Activated B cell treated with CpG ODN at 0.5 μM for 24 hours (primary cell): ENCODE measurements at regions not wholly inside any gene's neighbourhood (a gene's known extent, or its start where the extent isn't known, plus 50 kb on each side); places are given as distances from the start of the nearest gene placed in this dataset.

Experiments used
- ATAC-seq: fragments of 200-7000 bp; cut with Tn5 transposase; one replicate; pipeline ENCODE4 v1.10.0; 2021; ENCODE audit warnings: low read depth, mild to moderate bottlenecking, moderate library complexity
- CTCF ChIA-PET: fragments of 350-600 bp; sonication (Branson Sonifier 250); formaldehyde crosslinking; loops from one replicate; lab custom pipeline; 2021; ENCODE audit warnings: antibody characterized with exemption; lab: Charles Lee
- POLR2A ChIA-PET: fragments of 350-600 bp; sonication (Branson Sonifier 250); formaldehyde crosslinking; loops from one replicate; lab custom pipeline; 2021; ENCODE audit warnings: antibody characterized with exemption; lab: Charles Lee
- DNase-seq: peaks from one replicate; pipeline ENCODE4 v3.0.0; 2022
- H3K27ac Mint-ChIP-seq: one replicate; pipeline ENCODE4 v1.8.0; 2020; ENCODE audit warnings: mixed read lengths
- H3K27me3 Mint-ChIP-seq: one replicate; pipeline ENCODE4 v1.8.0; 2021; ENCODE audit warnings: mixed read lengths
- H3K36me3 Mint-ChIP-seq: one replicate; pipeline ENCODE4 v1.8.0; 2021; ENCODE audit warnings: low read depth, mixed read lengths
- H3K4me1 Mint-ChIP-seq: one replicate; pipeline ENCODE4 v1.8.0; 2021; ENCODE audit warnings: mixed read lengths
- H3K4me3 Mint-ChIP-seq: one replicate; pipeline ENCODE4 v1.8.0; 2020; ENCODE audit warnings: mild to moderate bottlenecking, mixed read lengths
- H3K9me3 Mint-ChIP-seq: one replicate; pipeline ENCODE4 v1.8.0; 2020; ENCODE audit warnings: mixed read lengths
- intact Hi-C: fragments of 100-400 bp; cut with micrococcal nuclease; formaldehyde crosslinking; loops from one replicate; pipeline ENCODE4 v1.15.1; 2024
- TF ChIP-seq, protein P1 (sequence below): fragments of 200-600 bp; IDR thresholded peaks from one replicate; pipeline ENCODE4 v1.8.0; 2022; ENCODE audit warnings: antibody characterized with exemption, mild to moderate bottlenecking

DNA sequence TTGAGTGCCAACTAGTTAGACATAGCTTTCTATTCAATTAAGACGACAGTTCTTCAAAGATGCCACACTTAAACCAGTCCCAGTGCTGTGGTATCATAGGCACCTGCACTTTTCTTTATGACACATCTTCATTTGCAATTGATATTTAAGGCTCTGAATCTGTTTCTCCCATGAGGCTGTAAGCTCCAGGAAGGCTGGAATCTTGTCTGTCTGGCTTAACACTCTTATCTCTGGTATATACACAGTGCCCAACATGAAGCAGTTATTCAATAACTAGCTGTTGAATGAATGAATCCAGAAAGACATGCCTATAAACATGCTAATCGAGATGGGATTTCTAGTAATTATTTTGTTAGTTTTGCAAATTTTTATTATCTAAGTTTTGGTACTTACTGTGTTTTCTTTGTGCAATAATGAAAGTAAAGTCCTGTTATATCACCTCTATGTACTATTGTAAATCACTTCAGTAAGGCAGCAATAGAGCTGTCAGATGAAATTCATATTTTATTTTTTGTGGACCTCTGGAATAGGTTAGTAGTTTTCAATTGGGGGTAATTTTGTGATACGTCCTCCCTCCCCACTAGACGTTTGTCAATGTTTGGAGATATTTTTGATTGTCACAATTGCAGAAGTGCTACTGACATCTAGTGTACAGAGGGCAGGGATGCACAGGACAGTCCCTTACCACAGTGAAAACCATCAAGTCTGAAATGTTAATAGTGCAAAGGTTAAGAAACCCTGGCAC lies 51.3 kb upstream of the STEAP4 start:
- no peaks in the 10 kb centered on the region for H3K4me1 Mint-ChIP-seq
- no peak overlapping the region for H3K4me3 Mint-ChIP-seq
- ATAC-seq (no peak), DNase-seq (no peak)
- H3K27ac Mint-ChIP-seq: no peak overlapping the region
- ChIA-PET POLR2A (no interaction called here), CTCF (interaction anchor here (1.3 to 1.5 kb wide), 2 partner anchors 13 to 114 kb away, joined by 3 to 5 read pairs; no protein-coding TSS in a partner anchor)
- intact Hi-C loops: loop anchor here (2.0 kb wide), 1 partner anchor 113 kb away; no protein-coding TSS in a partner anchor
- H3K9me3 Mint-ChIP-seq: no peaks in the 10 kb centered on the region
- TF ChIP-seq, protein P1, sequence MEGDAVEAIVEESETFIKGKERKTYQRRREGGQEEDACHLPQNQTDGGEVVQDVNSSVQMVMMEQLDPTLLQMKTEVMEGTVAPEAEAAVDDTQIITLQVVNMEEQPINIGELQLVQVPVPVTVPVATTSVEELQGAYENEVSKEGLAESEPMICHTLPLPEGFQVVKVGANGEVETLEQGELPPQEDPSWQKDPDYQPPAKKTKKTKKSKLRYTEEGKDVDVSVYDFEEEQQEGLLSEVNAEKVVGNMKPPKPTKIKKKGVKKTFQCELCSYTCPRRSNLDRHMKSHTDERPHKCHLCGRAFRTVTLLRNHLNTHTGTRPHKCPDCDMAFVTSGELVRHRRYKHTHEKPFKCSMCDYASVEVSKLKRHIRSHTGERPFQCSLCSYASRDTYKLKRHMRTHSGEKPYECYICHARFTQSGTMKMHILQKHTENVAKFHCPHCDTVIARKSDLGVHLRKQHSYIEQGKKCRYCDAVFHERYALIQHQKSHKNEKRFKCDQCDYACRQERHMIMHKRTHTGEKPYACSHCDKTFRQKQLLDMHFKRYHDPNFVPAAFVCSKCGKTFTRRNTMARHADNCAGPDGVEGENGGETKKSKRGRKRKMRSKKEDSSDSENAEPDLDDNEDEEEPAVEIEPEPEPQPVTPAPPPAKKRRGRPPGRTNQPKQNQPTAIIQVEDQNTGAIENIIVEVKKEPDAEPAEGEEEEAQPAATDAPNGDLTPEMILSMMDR: no peak
- H3K36me3 Mint-ChIP-seq: no peaks in the 10 kb centered on the region
- H3K27me3 Mint-ChIP-seq: no peaks in the 10 kb centered on the region

DNA sequence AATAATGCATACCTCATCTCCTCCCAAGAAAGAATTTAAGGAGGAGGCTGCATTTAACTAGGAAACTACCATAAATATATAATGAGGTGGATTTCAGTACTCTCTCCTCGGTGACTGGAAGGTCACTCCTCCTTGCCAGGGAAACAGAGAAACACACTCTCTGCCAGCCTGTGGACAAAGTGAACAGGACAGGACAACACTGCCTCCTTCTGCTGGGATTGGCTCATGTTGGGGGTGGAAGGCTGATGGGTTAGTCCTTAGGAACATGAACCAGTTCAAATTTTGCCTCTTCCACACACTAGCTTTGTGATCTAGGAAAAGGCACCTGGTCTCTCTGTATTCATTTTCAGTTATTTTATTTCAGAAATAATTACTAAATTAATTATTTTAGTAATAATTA lies 50.6 kb upstream of the STEAP4 start:
- ATAC-seq (no peak), DNase-seq (no peak)
- POLR2A ChIA-PET: no interaction called here
- CTCF ChIA-PET: interaction anchor here (1.3 to 1.5 kb wide), 2 partner anchors 12 to 113 kb away, joined by 3 to 5 read pairs; no protein-coding TSS in a partner anchor
- TF ChIP-seq, protein P1: no peak
- intact Hi-C loops: no loop called here
- H3K27ac Mint-ChIP-seq: no peak overlapping the region
- no peaks in the 10 kb centered on the region for H3K4me1 Mint-ChIP-seq
- no peak overlapping the region for H3K4me3 Mint-ChIP-seq
- no peaks in the 10 kb centered on the region for H3K9me3 Mint-ChIP-seq
- no peaks in the 10 kb centered on the region for H3K36me3 Mint-ChIP-seq
- H3K27me3 Mint-ChIP-seq: no peaks in the 10 kb centered on the region
